ENCODE measurements at regions not wholly inside any gene's neighbourhood (a gene's known extent, or its start where the extent isn't known, plus 50 kb on each side); places are given as distances from the start of the nearest gene placed in this dataset.

- Mint-ChIP-seq H3K27me3 (no peaks in the 10 kb centered on the region), H3K36me3 (ENCODE audit: low read depth) (no peaks in the 10 kb centered on the region), H3K4me1 (peaks cover 47% of the 10 kb centered on the region), H3K27ac (peak overlapping the region; percentile 55), H3K4me3 (no peak overlapping the region), H3K9me3 (ENCODE audit: low read depth) (no peaks in the 10 kb centered on the region)
- intact Hi-C loops (cut with DNase I, micrococcal nuclease) = loop anchor here in 1 of 2 experiments (5.0 kb wide), 1 partner anchor 51 kb away; no protein-coding TSS in a partner anchor
- DNase-seq (peak; percentile 20), ATAC-seq (peak; percentile 16)
- ChIA-PET POLR2A (interaction anchor here (0.6 to 1.3 kb wide), 2 partner anchors 132 to 145 kb away, joined by 4 to 7 read pairs; no protein-coding TSS in a partner anchor), CTCF (interaction anchor here (0.6 to 2.2 kb wide), 8 partner anchors 9 to 206 kb away, joined by 3 to 8 read pairs (median 5); no protein-coding TSS in a partner anchor)
Measured at GRCh38 chr2:30371028-30371689, 75.9 kb upstream of the LCLAT1 start.

DNA sequence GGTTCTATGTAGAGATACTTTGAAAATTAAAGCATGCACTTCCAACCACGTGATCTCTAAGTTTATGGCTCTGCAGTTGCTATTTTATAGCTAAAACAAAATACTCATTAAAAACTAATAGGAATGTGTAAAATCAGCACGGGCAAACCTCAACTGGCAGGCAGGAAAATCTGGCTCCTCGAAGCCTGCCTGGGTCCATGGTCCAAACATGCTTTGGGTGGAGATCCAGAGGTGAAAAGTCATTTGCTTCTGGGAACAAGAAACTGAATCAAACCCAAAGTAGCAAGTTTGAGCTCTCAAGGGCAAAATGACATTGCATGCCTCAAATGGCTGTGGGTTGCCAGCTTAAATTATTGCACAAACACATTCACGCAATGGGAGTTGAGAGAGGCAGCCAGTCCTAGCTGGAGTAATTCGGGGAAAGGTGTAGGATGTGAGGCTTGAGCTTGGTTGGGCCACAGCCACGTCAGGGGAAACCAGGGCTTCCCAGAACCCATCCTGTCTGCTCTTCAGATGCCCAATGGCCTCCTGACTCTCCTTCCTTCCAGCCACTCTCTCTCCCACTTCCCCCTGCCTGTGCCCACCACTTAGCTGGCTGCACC, 75.2 kb upstream of the LCLAT1 start:
- Mint-ChIP-seq H3K36me3 (ENCODE audit: low read depth) (no peaks in the 10 kb centered on the region), H3K27ac (peak overlapping the region; percentile 55), H3K9me3 (ENCODE audit: low read depth) (no peaks in the 10 kb centered on the region), H3K27me3 (no peaks in the 10 kb centered on the region), H3K4me1 (peaks cover 40% of the 10 kb centered on the region), H3K4me3 (no peak overlapping the region)
- intact Hi-C loops (cut with DNase I, micrococcal nuclease) = loop anchor here in 1 of 2 experiments (5.0 kb wide), 1 partner anchor 50 kb away; no protein-coding TSS in a partner anchor
- ChIA-PET CTCF (interaction anchor here (0.6 to 2.2 kb wide), 10 partner anchors 10 to 335 kb away, joined by 3 to 8 read pairs (median 4); no protein-coding TSS in a partner anchor), POLR2A (interaction anchor here (0.6 to 1.3 kb wide), 4 partner anchors 50 to 339 kb away, joined by 3 to 4 read pairs (median 4); no protein-coding TSS in a partner anchor)
- ATAC-seq (peak; percentile 75), DNase-seq (peak; percentile 50)

DNA sequence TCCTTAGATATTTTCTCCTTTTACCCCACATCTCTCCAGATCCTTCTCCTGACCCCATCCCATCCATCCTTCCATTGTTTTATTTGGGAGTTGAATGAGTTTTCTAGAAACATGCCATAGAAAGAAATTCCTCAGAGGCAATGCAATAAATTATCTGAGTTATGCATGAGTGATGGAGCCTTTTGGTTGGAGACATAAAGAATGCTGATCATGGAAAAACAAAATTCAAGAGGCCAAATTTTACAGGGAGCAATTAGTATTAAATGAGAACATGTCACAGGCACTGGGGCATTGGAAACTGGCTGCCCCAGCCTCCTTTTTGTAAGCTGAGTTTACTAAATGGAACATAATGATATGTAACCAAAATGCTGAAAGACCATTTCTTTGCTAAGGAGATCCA, 74.2 kb upstream of the LCLAT1 start:
- peaks cover 39% of the 10 kb centered on the region for H3K4me1 Mint-ChIP-seq
- no peak for DNase-seq
- no peak overlapping the region for H3K4me3 Mint-ChIP-seq
- no peaks in the 10 kb centered on the region for H3K36me3 Mint-ChIP-seq (ENCODE audit: low read depth)
- ChIA-PET POLR2A (interaction anchor here (1.0 to 1.3 kb wide), 2 partner anchors 144 to 146 kb away, joined by 3 to 4 read pairs; no protein-coding TSS in a partner anchor), CTCF (interaction anchor here (1.0 to 2.6 kb wide), 8 partner anchors 9 to 208 kb away, joined by 3 to 12 read pairs (median 6); no protein-coding TSS in a partner anchor)
- no peak for ATAC-seq
- no peaks in the 10 kb centered on the region for H3K27me3 Mint-ChIP-seq
- no peaks in the 10 kb centered on the region for H3K9me3 Mint-ChIP-seq (ENCODE audit: low read depth)
- intact Hi-C loops (cut with DNase I, micrococcal nuclease) = loop anchor here in 1 of 2 experiments (5.0 kb wide), 1 partner anchor 49 kb away; no protein-coding TSS in a partner anchor
- H3K27ac Mint-ChIP-seq = peak overlapping the region; percentile 55

GRCh38 chr2:30373881-30374302, 73.2 kb upstream of the LCLAT1 start:
- ATAC-seq (no peak), DNase-seq (peak; percentile 32)
- no peaks in the 10 kb centered on the region for H3K27me3 Mint-ChIP-seq
- no peaks in the 10 kb centered on the region for H3K36me3 Mint-ChIP-seq (ENCODE audit: low read depth)
- H3K27ac Mint-ChIP-seq = peak overlapping the region; percentile 44
- peaks cover 39% of the 10 kb centered on the region for H3K4me1 Mint-ChIP-seq
- no peaks in the 10 kb centered on the region for H3K9me3 Mint-ChIP-seq (ENCODE audit: low read depth)
- POLR2A ChIA-PET = interaction anchor here (0.7 to 0.9 kb wide), 2 partner anchors 49 to 209 kb away, joined by 3 read pairs; no protein-coding TSS in a partner anchor
- H3K4me3 Mint-ChIP-seq = no peak overlapping the region
- intact Hi-C loops (cut with DNase I, micrococcal nuclease) = loop anchor here in 1 of 2 experiments (5.0 kb wide), 1 partner anchor 48 kb away; no protein-coding TSS in a partner anchor
- CTCF ChIA-PET = interaction anchor here (0.8 to 2.6 kb wide), 5 partner anchors 12 to 211 kb away, joined by 3 to 12 read pairs (median 6); no protein-coding TSS in a partner anchor

DNA sequence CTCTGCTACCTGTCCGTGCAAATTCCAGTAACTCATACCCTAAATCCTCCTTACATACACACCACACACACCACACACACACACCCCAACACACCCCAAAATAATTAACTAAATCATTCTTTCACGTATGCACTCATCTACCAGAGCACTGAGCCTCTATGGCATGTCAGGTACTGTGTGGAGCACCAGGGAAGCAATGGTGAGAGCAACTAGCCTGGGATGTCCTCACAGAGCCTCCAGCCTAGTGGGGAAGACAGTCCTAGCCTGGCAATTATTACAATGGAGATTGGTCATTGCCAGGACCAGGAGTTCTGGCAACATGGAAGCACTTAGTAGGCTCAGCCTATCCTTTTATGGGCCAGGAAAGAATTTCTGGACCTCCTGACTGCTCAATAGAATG, 72.7 kb upstream of the LCLAT1 start:
- POLR2A ChIA-PET = interaction anchor here (0.7 to 0.9 kb wide), 2 partner anchors 48 to 210 kb away, joined by 3 read pairs; no protein-coding TSS in a partner anchor
- CTCF ChIA-PET = interaction anchor here (0.8 to 2.6 kb wide), 4 partner anchors 29 to 212 kb away, joined by 3 to 12 read pairs (median 4); no protein-coding TSS in a partner anchor

GRCh38 chr2:30375915-30376314, 71.1 kb upstream of the LCLAT1 start:
- DNase-seq (no peak), ATAC-seq (no peak)
- H3K4me3 Mint-ChIP-seq = no peak overlapping the region
- no peak overlapping the region for H3K27ac Mint-ChIP-seq
- no peaks in the 10 kb centered on the region for H3K36me3 Mint-ChIP-seq (ENCODE audit: low read depth)
- peaks cover 32% of the 10 kb centered on the region for H3K4me1 Mint-ChIP-seq
- POLR2A ChIA-PET = no interaction called here
- CTCF ChIA-PET = no interaction called here
- no peaks in the 10 kb centered on the region for H3K27me3 Mint-ChIP-seq
- intact Hi-C loops (cut with DNase I, micrococcal nuclease) = no loop called here
- no peaks in the 10 kb centered on the region for H3K9me3 Mint-ChIP-seq (ENCODE audit: low read depth)

More for the DNA sequence above, 72.7 kb upstream of the LCLAT1 start:
- DNase-seq (no peak), ATAC-seq (no peak)
- intact Hi-C loops (cut with DNase I, micrococcal nuclease) = loop anchor here in 1 of 2 experiments (5.0 kb wide), 1 partner anchor 48 kb away; no protein-coding TSS in a partner anchor
- no peak overlapping the region for H3K4me3 Mint-ChIP-seq
- H3K4me1 Mint-ChIP-seq = peaks cover 39% of the 10 kb centered on the region
- no peaks in the 10 kb centered on the region for H3K27me3 Mint-ChIP-seq
- H3K36me3 Mint-ChIP-seq (ENCODE audit: low read depth) = no peaks in the 10 kb centered on the region
- no peak overlapping the region for H3K27ac Mint-ChIP-seq
- no peaks in the 10 kb centered on the region for H3K9me3 Mint-ChIP-seq (ENCODE audit: low read depth)

DNA sequence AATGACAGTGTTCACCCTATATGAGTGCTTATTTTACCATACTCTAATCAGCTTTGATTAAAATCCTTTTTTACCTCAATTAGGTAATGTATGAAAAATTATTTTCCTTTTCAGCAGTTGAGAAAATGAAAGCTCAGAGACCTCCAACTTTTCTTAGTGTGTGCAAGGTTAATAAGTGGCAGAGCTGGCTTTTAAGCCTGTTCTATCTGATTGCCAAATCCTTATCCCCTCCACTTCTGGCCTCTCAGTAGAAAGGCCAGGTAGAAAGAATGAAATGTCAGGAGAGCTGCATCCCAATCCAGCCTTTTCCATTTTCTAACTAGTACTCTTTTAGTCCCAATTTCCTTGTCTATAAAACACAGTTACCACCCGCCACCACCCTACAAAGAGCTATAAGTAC, 67.6 kb upstream of the LCLAT1 start:
- ATAC-seq = no peak
- intact Hi-C loops (cut with DNase I, micrococcal nuclease) = no loop called here
- POLR2A ChIA-PET = no interaction called here

GRCh38 chr2:30380824-30381223, 66.2 kb upstream of the LCLAT1 start:
- H3K4me1 Mint-ChIP-seq = no peaks in the 10 kb centered on the region
- intact Hi-C loops (cut with DNase I, micrococcal nuclease) = no loop called here
- H3K27ac Mint-ChIP-seq = no peak overlapping the region
- DNase-seq = no peak
- CTCF ChIA-PET = interaction anchor here (0.6 to 2.2 kb wide), 3 partner anchors 9 to 953 kb away, joined by 3 to 8 read pairs (median 3); no protein-coding TSS in a partner anchor
- H3K4me3 Mint-ChIP-seq = no peak overlapping the region
- no peaks in the 10 kb centered on the region for H3K27me3 Mint-ChIP-seq
- POLR2A ChIA-PET = no interaction called here
- no peak for ATAC-seq
- H3K36me3 Mint-ChIP-seq (ENCODE audit: low read depth) = no peaks in the 10 kb centered on the region
- no peaks in the 10 kb centered on the region for H3K9me3 Mint-ChIP-seq (ENCODE audit: low read depth)

More for the DNA sequence above, 67.6 kb upstream of the LCLAT1 start:
- DNase-seq = no peak
- Mint-ChIP-seq H3K27me3 (no peaks in the 10 kb centered on the region), H3K36me3 (ENCODE audit: low read depth) (no peaks in the 10 kb centered on the region), H3K4me3 (no peak overlapping the region), H3K27ac (no peak overlapping the region), H3K4me1 (peaks cover 2% of the 10 kb centered on the region), H3K9me3 (ENCODE audit: low read depth) (no peaks in the 10 kb centered on the region)
- CTCF ChIA-PET = interaction anchor here (0.7 to 2.4 kb wide), 6 partner anchors 10 to 332 kb away, joined by 3 to 6 read pairs (median 4); no protein-coding TSS in a partner anchor

DNA sequence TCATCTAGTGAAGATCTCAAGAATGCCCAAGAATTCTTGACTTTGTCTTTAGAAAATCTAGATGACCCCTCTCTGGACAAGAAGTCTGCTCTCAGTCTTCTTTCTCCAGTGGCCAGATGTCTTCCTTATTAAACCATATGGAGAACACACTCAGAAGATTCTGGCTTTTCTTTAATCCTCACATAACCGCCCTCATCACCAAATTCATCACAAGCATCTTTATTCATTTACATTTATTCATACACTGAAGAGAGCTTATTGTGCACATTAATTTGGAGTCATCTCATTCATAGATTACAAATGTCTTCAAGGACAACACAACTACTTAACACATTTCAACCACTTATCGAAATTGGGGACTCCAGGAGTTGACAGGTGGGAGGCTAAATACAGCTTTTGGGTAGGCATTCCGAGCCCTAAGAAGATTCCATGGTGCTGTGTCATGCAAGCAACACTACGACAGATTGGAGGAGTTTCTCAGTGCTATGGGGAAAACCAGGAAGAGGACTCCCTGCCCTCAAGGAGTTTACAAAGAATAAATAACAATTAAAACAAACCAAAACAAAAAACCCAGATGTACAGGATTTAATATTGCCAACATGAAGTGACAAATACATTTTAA, 64.8 kb upstream of the LCLAT1 start:
- ChIA-PET CTCF (interaction anchor here (2.2 kb wide), 1 partner anchor 10 kb away, joined by 8 read pairs; no protein-coding TSS in a partner anchor), POLR2A (no interaction called here)
- Mint-ChIP-seq H3K27ac (no peak overlapping the region), H3K4me3 (no peak overlapping the region), H3K4me1 (no peaks in the 10 kb centered on the region), H3K36me3 (ENCODE audit: low read depth) (no peaks in the 10 kb centered on the region), H3K9me3 (ENCODE audit: low read depth) (no peaks in the 10 kb centered on the region), H3K27me3 (no peaks in the 10 kb centered on the region)
- DNase-seq = no peak
- no peak for ATAC-seq
- intact Hi-C loops (cut with DNase I, micrococcal nuclease) = no loop called here

- ChIA-PET CTCF (interaction anchor here (2.2 kb wide), 1 partner anchor 11 kb away, joined by 8 read pairs; no protein-coding TSS in a partner anchor), POLR2A (no interaction called here)
- H3K27ac Mint-ChIP-seq = no peak overlapping the region
- ATAC-seq (no peak), DNase-seq (no peak)
- H3K4me1 Mint-ChIP-seq = no peaks in the 10 kb centered on the region
- H3K27me3 Mint-ChIP-seq = no peaks in the 10 kb centered on the region
- no peaks in the 10 kb centered on the region for H3K9me3 Mint-ChIP-seq (ENCODE audit: low read depth)
- no peaks in the 10 kb centered on the region for H3K36me3 Mint-ChIP-seq (ENCODE audit: low read depth)
- intact Hi-C loops (cut with DNase I, micrococcal nuclease) = no loop called here
- no peak overlapping the region for H3K4me3 Mint-ChIP-seq
Measured at GRCh38 chr2:30382995-30383394, 64.1 kb upstream of the LCLAT1 start.

- no peaks in the 10 kb centered on the region for H3K36me3 Mint-ChIP-seq (ENCODE audit: low read depth)
- H3K27me3 Mint-ChIP-seq = no peaks in the 10 kb centered on the region
- ChIA-PET CTCF (interaction anchor here (0.7 to 1.5 kb wide), 3 partner anchors 8 to 177 kb away, joined by 3 to 5 read pairs (median 4); no protein-coding TSS in a partner anchor), POLR2A (no interaction called here)
- H3K4me3 Mint-ChIP-seq = no peak overlapping the region
- intact Hi-C loops (cut with DNase I, micrococcal nuclease) = no loop called here
- H3K27ac Mint-ChIP-seq = no peak overlapping the region
- DNase-seq = no peak
- H3K4me1 Mint-ChIP-seq = no peaks in the 10 kb centered on the region
- no peaks in the 10 kb centered on the region for H3K9me3 Mint-ChIP-seq (ENCODE audit: low read depth)
- no peak for ATAC-seq
Measured at GRCh38 chr2:30385327-30385726, 61.7 kb upstream of the LCLAT1 start.
